Left ventricle myocardium superior (tissue), 1 donor: ENCODE measurements at regions not wholly inside any gene's neighbourhood (a gene's known extent, or its start where the extent isn't known, plus 50 kb on each side); places are given as distances from the start of the nearest gene placed in this dataset.

Experiments
- ATAC-seq: fragments of 200-7000 bp; cut with Tn5 transposase; one replicate; pipeline ENCODE4 v1.9.1; 2020; ENCODE audit warnings: mild to moderate bottlenecking, moderate library complexity
- DNase-seq: peaks from one replicate; pipeline ENCODE4 v3.0.0-alpha.2; 2020
- intact Hi-C: fragments of 100-400 bp; cut with micrococcal nuclease; formaldehyde crosslinking; loops from one replicate; pipeline ENCODE4 v1.11.0; 2022
- donor health status: DM: no; HTN: yes; CAD: no; lungs with severe emphysema.

- DNase-seq = no peak
- ATAC-seq = no peak
- intact Hi-C loops = no loop called here
These were observed 188.5 kb downstream of the TM2D1 start for GRCh38 chr1:61536174-61537108.

- ATAC-seq (no peak), DNase-seq (no peak)
- intact Hi-C loops = no loop called here
These were observed 190.1 kb downstream of the TM2D1 start for GRCh38 chr1:61534847-61535246.

GRCh38 chr1:61533546-61533945, 191.4 kb downstream of the TM2D1 start:
- ATAC-seq (no peak), DNase-seq (no peak)
- intact Hi-C loops = no loop called here

GRCh38 chr1:61531716-61532115, 193.2 kb downstream of the TM2D1 start:
- intact Hi-C loops = no loop called here
- ATAC-seq (no peak), DNase-seq (no peak)

GRCh38 chr1:61523893-61524605, 200.9 kb downstream of the TM2D1 start:
- no peak for ATAC-seq
- no peak for DNase-seq
- intact Hi-C loops = no loop called here

- ATAC-seq (peak; percentile 42), DNase-seq (no peak)
- intact Hi-C loops = no loop called here
These were observed 201.7 kb downstream of the TM2D1 start for GRCh38 chr1:61523229-61523628.

- no peak for ATAC-seq
- DNase-seq = no peak
- intact Hi-C loops = no loop called here
These were observed 204.5 kb downstream of the TM2D1 start for GRCh38 chr1:61520401-61520800.

GRCh38 chr1:61519631-61520030, 205.3 kb downstream of the TM2D1 start:
- no peak for DNase-seq
- ATAC-seq = no peak
- intact Hi-C loops = no loop called here

GRCh38 chr1:61518670-61519400, 206.1 kb downstream of the TM2D1 start:
- intact Hi-C loops = no loop called here
- ATAC-seq = no peak
- no peak for DNase-seq

- intact Hi-C loops = no loop called here
- no peak for DNase-seq
- ATAC-seq = no peak
These were observed 207.6 kb downstream of the TM2D1 start for GRCh38 chr1:61517345-61517744.

GRCh38 chr1:61515096-61515495, 209.8 kb downstream of the TM2D1 start:
- intact Hi-C loops = no loop called here
- no peak for ATAC-seq
- DNase-seq = no peak
